Urothelium cell line (cell line): ENCODE measurements at regions not wholly inside any gene's neighbourhood (a gene's known extent, or its start where the extent isn't known, plus 50 kb on each side); places are given as distances from the start of the nearest gene placed in this dataset.
"Not testable (repeated sequence)": the region's sequence is repeated elsewhere in the genome, so short reads cannot be mapped to it uniquely, and the experiment has no call there.

ENCODE experiments used
- DNase-seq: peaks from one replicate; pipeline ENCODE4 v3.0.0; 2011; ENCODE audit warnings: low spot score, mixed read lengths
- FAIRE-seq: peaks from 2 replicates; lab custom pipeline; 2011; peaks lifted over from hg19 to GRCh38; lab: Jason Lieb, UNC

GRCh38 chr15:95690631-95691340, 639.7 kb upstream of the NR2F2 start:
- no peak for FAIRE-seq

GRCh38 chr15:95693917-95694316, 636.6 kb upstream of the NR2F2 start:
- no peak for FAIRE-seq
- no peak for DNase-seq

More at GRCh38 chr15:95690631-95691340, 639.7 kb upstream of the NR2F2 start:
- DNase-seq, result peak; percentile 14

GRCh38 chr15:95698230-95698629, 632.3 kb upstream of the NR2F2 start:
- FAIRE-seq, result no peak
- no peak for DNase-seq

DNA sequence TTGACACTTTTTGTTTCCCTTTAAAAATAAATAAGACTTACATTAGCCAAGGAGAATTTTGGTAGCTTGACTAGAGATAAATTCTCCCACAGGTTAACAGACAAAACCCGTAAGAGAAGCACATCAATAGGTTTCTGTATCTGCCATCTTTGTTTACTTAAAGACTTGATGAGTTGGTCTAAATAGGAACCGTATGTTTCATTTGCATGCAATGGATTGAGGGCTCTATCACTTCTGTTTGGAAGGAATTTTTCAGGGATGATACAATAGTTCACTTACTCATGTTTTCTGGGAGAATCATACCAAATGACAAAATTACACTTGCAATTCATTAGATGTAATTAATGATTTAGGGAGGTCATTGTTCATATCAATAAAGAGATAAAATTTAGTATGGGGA, 631.5 kb upstream of the NR2F2 start:
- FAIRE-seq (no peak), DNase-seq (no peak)

GRCh38 chr15:95699578-95699977, 630.9 kb upstream of the NR2F2 start:
- DNase-seq (no peak), FAIRE-seq (no peak)

GRCh38 chr15:95700692-95701091, 629.8 kb upstream of the NR2F2 start:
- FAIRE-seq, DNase-seq: not testable (repeated sequence)

- FAIRE-seq, result no peak
Measured at GRCh38 chr15:95701410-95701809, 629.1 kb upstream of the NR2F2 start.

GRCh38 chr15:95709959-95710695, 620.4 kb upstream of the NR2F2 start:
- FAIRE-seq (no peak), DNase-seq (no peak)

More at GRCh38 chr15:95701410-95701809, 629.1 kb upstream of the NR2F2 start:
- DNase-seq, result no peak

DNA sequence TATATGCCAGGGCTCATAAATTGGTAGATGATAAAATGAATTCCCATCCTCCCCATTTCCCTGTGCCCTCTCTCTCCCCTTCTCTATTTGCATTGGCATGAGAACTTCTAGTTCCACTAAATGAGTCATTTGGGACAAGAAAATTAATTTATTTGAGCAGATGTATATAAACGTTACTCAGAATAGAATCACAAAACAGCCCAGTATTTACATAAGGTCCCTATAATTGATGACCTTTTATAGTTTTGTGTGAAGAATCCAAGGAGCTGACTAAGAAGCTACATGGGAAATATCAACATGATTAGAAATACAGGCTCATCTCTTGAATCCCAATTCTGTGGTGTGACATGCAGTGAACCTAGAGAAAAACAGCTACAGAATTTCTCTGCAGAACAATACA, 617.7 kb upstream of the NR2F2 start:
- DNase-seq (no peak), FAIRE-seq (no peak)

DNA sequence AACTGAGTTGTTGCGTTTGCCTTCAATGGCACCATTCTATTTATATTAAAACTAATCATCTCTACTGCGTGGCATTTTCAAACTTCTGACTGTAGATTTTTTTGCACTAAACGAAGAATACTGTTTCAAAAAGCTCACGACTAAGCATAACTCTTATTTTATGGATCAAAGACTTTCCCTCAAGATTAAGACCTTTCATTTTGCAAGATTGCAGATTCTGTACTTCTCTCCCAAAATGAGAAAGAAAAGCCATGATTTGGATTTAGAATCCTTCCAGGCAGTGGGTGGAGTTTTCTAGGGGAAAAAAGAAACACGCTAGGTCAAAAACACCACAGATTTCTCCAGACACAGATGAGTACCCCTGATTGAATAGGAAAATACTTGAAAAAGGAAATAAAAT, 617.2 kb upstream of the NR2F2 start:
- DNase-seq, result no peak
- FAIRE-seq, result no peak

DNA sequence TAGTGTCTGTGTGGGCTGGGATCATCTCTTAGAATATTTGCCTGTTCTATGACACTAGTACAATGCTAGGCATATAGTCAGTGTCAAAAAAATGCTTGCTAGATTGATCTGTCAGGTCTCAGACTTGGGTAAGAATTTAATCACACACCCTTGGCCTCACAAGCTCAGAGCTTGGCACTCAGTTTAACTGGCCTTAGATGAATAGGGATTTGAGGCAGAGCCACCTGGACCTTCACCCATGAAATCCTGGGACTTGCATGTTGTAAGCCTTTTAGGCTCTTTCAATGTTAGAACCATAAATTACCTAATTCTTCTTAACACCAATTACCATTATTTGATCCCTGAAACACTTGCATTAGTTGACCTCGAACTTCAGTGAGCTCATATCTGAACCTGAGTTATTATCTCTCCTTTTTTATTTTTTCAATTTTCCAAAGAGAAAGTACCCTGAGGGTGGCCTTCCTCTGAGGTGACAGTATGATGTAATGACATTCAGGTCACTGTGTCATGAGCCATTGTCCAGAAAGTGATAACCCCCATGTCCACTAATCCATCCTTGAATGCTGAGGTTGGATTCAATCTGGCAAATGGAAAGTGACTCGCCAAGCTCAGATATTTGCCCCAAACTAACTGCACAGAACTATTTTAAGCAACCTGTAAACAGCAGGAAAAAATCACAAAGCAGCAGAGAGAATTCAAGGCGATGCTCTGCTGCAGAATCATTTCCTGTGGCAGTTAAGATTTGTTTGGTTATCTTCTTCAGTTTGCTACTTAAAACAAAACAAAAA, 615.2 kb upstream of the NR2F2 start:
- FAIRE-seq, result no peak
- DNase-seq, result no peak

- no peak for FAIRE-seq
- peak; percentile 7 for DNase-seq
Measured at GRCh38 chr15:95715906-95716656, 614.4 kb upstream of the NR2F2 start.

DNA sequence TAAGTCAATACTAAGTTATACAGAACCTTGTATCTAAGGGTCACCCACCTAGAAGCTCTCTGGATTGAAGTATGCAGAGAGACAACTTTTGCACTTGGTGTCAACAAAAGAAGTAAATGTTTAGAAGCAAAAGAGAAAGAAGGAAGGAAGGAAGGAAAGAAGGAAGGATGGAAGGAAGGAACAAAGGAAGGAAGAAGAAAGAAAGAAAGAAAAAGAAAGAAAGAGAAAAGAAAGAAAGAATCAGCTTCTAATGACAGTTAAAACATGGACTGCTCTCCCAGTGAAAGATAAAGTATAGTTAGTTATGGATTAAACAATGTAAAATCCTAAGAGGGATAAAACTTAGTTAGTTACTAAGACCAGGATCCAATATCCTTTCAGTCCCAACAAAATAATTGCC, 613.8 kb upstream of the NR2F2 start:
- FAIRE-seq (no peak), DNase-seq (no peak)

DNA sequence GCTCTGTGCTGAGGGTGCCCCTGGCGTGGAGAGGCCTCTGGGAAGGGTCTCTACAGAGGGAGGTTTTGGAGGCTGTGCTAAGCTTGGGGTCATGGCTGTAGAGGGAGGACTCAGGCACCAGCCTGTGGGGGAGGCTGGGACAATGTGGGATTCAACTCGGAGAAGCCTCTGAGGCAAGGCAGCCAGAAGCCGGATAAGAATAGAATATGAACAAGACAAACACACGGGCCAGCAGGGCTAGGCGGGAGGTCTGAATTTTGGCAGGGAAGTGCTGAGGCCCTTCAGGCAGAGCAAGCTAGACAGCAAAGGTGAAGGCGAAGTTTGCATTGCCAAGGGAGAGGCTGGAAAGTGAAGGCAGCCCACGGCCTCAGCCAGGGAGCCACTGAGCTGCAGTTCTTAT, 612.1 kb upstream of the NR2F2 start:
- FAIRE-seq (no peak), DNase-seq (no peak)

GRCh38 chr15:95724908-95725633, 605.4 kb upstream of the NR2F2 start:
- DNase-seq (no peak), FAIRE-seq (no peak)

DNA sequence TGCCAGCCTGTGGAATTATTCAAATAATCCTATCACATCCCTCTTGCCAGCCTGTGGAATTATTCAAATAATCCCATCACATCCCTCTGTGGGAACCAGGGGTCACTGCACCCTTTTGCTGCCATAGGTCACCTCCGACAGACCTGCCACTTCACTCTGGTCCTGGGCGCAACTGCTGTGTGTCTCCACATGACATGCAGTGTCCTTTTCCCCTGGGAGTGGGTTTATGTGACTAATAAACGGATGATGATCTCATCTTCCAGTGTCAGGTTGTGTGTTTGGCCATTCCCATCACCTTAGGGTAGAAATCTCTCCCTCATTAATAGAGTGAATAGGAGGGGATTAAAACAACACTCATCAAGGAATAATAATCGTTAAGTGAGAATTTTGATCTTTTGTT, 603.6 kb upstream of the NR2F2 start:
- no peak for DNase-seq
- no peak for FAIRE-seq

DNA sequence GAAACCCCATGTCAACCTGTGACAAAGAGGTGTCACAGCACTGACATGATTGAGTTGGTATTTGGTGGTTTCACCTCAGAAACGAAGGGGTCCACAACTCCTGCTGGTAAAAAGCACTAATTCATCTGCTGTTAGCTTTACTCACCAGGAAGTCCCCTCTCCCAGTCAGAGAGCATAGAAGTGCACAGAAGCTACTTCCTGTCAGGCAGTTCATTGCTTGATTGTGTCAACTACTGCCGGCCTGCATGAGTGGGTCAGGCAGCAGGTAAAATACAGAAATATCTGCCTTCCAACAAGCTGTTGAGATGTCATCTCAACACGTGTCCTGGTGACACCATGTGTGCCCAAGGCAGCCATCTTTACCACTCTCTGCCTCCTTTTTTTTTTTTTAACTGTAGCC, 596.6 kb upstream of the NR2F2 start:
- DNase-seq (no peak), FAIRE-seq (no peak)

GRCh38 chr15:95734422-95735316, 595.8 kb upstream of the NR2F2 start:
- FAIRE-seq, result no peak
- DNase-seq, result peak; percentile 28

DNA sequence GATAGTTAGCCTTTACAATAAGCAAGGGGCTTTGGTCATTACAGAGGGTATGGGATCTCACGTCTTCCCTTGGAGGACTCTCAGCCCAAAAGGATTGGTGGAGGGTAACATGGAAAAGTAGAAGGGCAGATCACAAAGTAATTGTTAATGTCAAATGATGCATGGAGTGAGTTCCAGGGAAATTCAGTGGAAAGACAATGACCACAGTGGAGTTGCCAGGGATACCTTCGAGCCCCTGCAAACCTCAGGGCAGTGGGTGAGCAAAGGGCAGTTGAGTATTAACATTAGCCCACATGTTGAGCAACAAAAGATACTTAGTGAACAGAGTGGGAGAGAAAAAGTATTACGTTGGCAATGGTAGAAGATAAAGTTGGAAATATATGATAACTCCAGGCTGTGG, 593.4 kb upstream of the NR2F2 start:
- FAIRE-seq (no peak), DNase-seq (no peak)
